Mucosa of descending colon (tissue), 3 donors: ENCODE measurements at regions not wholly inside any gene's neighbourhood (a gene's known extent, or its start where the extent isn't known, plus 50 kb on each side); places are given as distances from the start of the nearest gene placed in this dataset.

Experiments
- ATAC-seq: fragments of 200-7000 bp; cut with Tn5 transposase; one replicate; pipeline ENCODE4 v1.9.1; 2020; ENCODE audit warnings: mild to moderate bottlenecking, moderate library complexity
- DNase-seq, 3 donors: peaks; one replicate each; pipeline ENCODE4 v3.0.0-alpha.2; 2020
- H3K36me3 ChIP-seq: fragments of 200-600 bp; one replicate; pipeline ENCODE4 v1.8.0; 2021; ENCODE audit warnings: low read depth, mild to moderate bottlenecking
- H3K4me1 ChIP-seq: fragments of 200-600 bp; one replicate; pipeline ENCODE4 v1.8.0; 2021; ENCODE audit warnings: low read depth, mild to moderate bottlenecking
- H3K4me3 ChIP-seq: fragments of 200-600 bp; one replicate; pipeline ENCODE4 v1.8.0; 2021; ENCODE audit warnings: mild to moderate bottlenecking
- H3K9me3 ChIP-seq: fragments of 200-600 bp; one replicate; pipeline ENCODE4 v1.8.0; 2021; ENCODE audit warnings: mild to moderate bottlenecking
- intact Hi-C, 2 donors: fragments of 100-400 bp; cut with DNase I in 1 of 2; cut with micrococcal nuclease in 1 of 2; formaldehyde crosslinking; loops; one replicate each; pipeline versions ENCODE4 v1.11.0 to v1.11.1; 2022; cut with DNase I, micrococcal nuclease
- TF ChIP-seq, protein P1 (sequence below): fragments of 200-600 bp; IDR thresholded peaks from one replicate; pipeline ENCODE4 v1.8.0; 2022; ENCODE audit warnings: antibody characterized with exemption, mild to moderate bottlenecking
- donor health status: DM: no; HTN: no; CAD: no; lungs with moderate emphysema.
- donor health status: DM: no; HTN: no; CAD: no.
- donor health status: DM: no; HTN: yes; CAD: no.

DNA sequence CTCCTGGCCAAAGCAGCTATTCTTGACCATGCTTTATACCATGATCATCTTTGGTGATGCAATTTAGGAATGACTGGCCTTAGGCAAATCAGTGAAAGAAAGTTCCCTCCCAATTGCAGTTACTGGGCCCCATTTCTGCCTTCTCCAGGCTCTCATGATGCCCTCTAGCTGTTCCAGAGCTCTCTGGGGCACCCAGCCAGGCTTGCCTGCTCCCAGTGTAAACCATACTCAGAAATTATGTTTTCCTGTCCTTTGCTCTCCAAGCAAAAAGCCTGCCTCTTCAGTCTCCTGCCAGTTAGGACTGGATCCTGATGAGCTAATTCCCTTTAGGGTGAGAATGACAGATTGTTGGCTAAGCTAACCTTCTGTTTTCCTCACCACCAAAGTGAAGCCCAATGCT is 85.3 kb upstream of the RBPJ start:
- Histone ChIP-seq H3K9me3 (no peaks in the 10 kb centered on the region), H3K4me3 (no peak overlapping the region), H3K4me1 (peaks cover 14% of the 10 kb centered on the region), H3K36me3 (no peaks in the 10 kb centered on the region)
- TF ChIP-seq, protein P1, sequence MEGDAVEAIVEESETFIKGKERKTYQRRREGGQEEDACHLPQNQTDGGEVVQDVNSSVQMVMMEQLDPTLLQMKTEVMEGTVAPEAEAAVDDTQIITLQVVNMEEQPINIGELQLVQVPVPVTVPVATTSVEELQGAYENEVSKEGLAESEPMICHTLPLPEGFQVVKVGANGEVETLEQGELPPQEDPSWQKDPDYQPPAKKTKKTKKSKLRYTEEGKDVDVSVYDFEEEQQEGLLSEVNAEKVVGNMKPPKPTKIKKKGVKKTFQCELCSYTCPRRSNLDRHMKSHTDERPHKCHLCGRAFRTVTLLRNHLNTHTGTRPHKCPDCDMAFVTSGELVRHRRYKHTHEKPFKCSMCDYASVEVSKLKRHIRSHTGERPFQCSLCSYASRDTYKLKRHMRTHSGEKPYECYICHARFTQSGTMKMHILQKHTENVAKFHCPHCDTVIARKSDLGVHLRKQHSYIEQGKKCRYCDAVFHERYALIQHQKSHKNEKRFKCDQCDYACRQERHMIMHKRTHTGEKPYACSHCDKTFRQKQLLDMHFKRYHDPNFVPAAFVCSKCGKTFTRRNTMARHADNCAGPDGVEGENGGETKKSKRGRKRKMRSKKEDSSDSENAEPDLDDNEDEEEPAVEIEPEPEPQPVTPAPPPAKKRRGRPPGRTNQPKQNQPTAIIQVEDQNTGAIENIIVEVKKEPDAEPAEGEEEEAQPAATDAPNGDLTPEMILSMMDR, result no peak
- peak; percentile 61 to 70 (median 68) for DNase-seq
- ATAC-seq, result peak; percentile 26
- intact Hi-C loops, result no loop called here

DNA sequence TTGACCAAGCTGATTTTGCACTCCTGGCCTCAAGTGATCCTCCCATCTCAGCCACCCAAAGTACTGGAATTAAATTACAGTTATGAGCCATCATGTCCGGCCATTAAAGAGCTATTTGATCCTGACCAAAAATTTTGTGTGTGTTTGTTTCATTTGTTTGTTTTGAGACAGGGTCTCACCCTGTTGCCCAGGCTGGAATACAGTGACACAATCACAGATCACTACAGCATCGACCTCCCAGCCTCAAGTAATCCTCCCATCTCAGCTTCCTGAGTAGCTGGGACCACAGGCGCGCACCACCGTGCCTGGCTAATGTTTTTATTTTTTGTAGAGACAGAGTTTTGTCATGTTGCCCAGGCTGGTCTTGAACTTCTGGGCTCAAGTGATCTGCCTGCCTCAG is 82.9 kb upstream of the RBPJ start:
- intact Hi-C loops, result no loop called here
- Histone ChIP-seq H3K9me3 (no peaks in the 10 kb centered on the region), H3K4me3 (no peak overlapping the region), H3K4me1 (peaks cover 14% of the 10 kb centered on the region), H3K36me3 (no peaks in the 10 kb centered on the region)
- ATAC-seq (no peak), DNase-seq (peak in 1 of 3 donors; percentile 28)
- TF ChIP-seq, protein P1, result no peak

DNA sequence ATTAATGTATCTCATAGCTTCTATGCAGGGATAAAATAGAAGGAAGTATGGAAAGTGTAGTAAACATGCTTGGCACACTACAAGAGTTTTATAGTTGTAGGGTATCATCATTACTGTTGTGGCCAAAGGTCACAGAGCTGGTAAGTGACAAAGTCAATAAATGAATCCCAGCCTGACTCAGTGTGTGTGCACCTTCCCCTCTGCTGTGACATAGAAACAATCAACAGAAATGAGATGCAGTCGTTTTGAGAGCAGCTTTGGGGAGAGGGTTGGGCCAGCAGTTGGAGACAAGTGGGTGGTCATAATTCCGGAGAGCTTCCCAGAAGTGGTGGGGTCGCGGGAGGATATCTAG is 82.4 kb upstream of the RBPJ start:
- Histone ChIP-seq H3K4me3 (no peak overlapping the region), H3K9me3 (no peaks in the 10 kb centered on the region), H3K36me3 (no peaks in the 10 kb centered on the region), H3K4me1 (peaks cover 14% of the 10 kb centered on the region)
- DNase-seq (peak in 1 of 3 donors; percentile 72), ATAC-seq (peak; percentile 98)
- intact Hi-C loops, result no loop called here
- TF ChIP-seq, protein P1, result no peak

DNA sequence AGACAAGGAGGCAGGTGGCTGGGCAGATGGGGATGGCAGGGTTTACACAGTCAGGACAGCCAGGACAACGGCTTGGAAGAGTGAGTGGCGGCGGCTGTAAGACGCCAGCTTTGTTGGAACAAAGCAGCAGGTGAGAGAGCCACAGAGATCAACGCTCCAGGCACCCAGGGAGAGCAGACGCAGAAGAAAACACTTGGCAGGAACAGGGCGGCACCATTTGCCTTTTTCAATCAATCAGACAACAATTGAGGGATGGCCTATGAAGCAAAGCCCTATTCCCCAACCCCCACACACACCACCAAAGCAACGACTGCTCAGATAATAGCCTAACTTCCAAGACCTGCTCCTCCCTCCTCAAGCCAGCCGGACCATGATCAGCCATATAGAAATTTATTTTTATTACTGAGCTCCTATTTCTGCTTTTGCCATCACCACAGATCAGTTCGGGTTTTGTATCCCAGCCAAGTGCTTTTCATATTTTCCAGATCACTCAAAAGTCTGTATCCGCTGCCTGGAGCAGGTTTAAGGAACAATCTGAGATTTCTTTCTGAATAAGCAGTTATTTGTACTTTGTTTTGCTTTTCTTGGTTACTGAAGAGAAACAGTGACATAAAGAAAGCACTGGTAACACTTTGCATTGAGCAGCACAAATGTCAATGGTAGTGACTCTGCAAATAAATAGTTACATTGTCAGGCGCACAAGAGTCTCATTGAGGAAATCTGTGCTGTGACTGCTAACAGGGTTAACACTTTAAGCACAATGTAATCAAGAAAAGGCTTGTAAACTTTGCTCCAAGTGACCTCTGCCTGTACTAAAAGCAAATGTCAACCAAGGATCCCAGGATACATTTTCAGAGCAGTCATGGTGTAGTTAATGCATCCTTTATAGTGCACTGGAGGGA is 81.8 kb upstream of the RBPJ start:
- DNase-seq (peak in 1 of 3 donors; percentile 52), ATAC-seq (peak; percentile 60)
- no peak overlapping the region for H3K4me3 ChIP-seq
- no peaks in the 10 kb centered on the region for H3K9me3 ChIP-seq
- TF ChIP-seq, protein P1, result no peak
- no peaks in the 10 kb centered on the region for H3K36me3 ChIP-seq
- intact Hi-C loops, result no loop called here
- peaks cover 14% of the 10 kb centered on the region for H3K4me1 ChIP-seq

DNA sequence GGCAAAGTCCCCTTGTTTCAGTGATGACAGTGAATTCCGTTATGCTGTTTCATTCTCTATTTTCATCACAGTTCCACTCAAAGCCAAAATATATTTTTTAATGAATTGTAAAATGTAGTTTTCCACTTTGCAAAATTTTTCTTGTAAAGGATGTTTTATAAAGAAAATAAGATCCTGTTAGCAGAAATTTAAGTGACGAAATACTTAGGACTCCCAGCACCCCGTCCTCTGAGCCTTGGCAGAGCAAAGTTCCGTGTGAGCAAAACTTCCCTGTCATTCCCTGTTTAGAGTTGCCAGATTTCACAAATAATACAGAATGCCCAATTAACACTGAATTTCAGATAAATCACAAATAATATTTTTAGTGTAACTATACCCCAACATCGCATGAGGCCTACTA is 81.0 kb upstream of the RBPJ start:
- DNase-seq (no peak), ATAC-seq (no peak)
- no peak overlapping the region for H3K4me3 ChIP-seq
- TF ChIP-seq, protein P1, result no peak
- H3K36me3 ChIP-seq, result no peaks in the 10 kb centered on the region
- no peaks in the 10 kb centered on the region for H3K9me3 ChIP-seq
- intact Hi-C loops, result loop anchor here in 1 of 2 donors (10.0 kb wide), 1 partner anchor 75 kb away; no protein-coding TSS in a partner anchor
- peaks cover 14% of the 10 kb centered on the region for H3K4me1 ChIP-seq
